Astrocyte of the cerebellum (primary cell): ENCODE measurements at regions not wholly inside any gene's neighbourhood (a gene's known extent, or its start where the extent isn't known, plus 50 kb on each side); places are given as distances from the start of the nearest gene placed in this dataset.

Source experiments
- DNase-seq: peaks from one replicate; pipeline ENCODE4 v3.0.0-alpha.2; 2011; ENCODE audit warnings: low read depth
- H3K4me3 ChIP-seq: 2 replicates; pipeline ENCODE4 v1.5.1; 2011; ENCODE audit warnings: mild to moderate bottlenecking, low read depth, low read length, moderate library complexity
- in situ Hi-C: cut with HindIII; loops from 2 replicates; pipeline ENCODE4 v1.10.0; 2017; ENCODE audit warnings: low sequenced_read_pairs
- TF ChIP-seq, protein P1 (sequence below): IDR thresholded peaks from 2 replicates; pipeline ENCODE4 v1.5.1; 2012; ENCODE audit warnings: low read length, low read depth, moderate library complexity, mild to moderate bottlenecking; ENCODE audit errors: missing control alignments

DNA sequence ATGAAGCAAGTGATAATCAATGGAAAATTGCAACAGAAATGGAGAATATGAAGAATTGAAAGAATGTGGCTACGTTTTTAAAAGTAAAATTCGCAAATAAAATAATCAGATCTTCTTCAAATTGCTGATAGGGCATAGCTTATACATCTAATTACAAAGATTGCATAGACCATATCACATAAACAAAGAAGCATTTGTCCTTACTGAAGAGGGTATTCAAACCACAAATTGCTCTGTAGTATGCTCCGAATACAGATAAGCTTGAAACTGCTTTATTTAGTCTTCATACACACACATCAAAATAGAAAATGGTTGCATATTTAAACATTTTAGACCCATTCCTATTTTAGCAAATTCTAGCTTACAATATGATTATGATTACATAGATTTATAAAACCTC lies 206.7 kb upstream of the SLIT2 start:
- in situ Hi-C loops, result no loop called here
- H3K4me3 ChIP-seq, result no peak overlapping the region
- no peak for DNase-seq

DNA sequence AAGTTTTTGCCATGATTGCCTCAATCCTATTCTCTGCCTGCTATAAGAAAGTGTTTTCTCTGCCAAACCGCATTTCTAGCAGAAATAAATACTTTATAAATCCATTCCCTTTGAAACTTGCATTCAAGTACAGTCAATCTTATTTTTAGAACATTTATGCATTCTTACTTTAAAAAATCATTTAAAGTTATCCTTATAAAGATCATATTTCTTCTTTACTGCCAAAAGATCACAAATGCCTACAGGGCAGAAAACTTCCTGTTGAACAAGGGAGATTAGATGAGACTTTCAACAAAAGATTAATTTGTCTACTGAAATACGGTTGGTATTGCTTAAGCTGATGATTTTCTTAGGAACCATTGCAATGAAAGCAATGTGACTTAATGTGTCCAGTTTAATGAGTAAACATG lies 207.2 kb upstream of the SLIT2 start:
- no peak for DNase-seq
- H3K4me3 ChIP-seq, result no peak overlapping the region
- in situ Hi-C loops, result no loop called here
- TF ChIP-seq, protein P1, sequence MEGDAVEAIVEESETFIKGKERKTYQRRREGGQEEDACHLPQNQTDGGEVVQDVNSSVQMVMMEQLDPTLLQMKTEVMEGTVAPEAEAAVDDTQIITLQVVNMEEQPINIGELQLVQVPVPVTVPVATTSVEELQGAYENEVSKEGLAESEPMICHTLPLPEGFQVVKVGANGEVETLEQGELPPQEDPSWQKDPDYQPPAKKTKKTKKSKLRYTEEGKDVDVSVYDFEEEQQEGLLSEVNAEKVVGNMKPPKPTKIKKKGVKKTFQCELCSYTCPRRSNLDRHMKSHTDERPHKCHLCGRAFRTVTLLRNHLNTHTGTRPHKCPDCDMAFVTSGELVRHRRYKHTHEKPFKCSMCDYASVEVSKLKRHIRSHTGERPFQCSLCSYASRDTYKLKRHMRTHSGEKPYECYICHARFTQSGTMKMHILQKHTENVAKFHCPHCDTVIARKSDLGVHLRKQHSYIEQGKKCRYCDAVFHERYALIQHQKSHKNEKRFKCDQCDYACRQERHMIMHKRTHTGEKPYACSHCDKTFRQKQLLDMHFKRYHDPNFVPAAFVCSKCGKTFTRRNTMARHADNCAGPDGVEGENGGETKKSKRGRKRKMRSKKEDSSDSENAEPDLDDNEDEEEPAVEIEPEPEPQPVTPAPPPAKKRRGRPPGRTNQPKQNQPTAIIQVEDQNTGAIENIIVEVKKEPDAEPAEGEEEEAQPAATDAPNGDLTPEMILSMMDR, result no peak

More for the DNA sequence above, 206.7 kb upstream of the SLIT2 start:
- TF ChIP-seq, protein P1, result no peak

DNA sequence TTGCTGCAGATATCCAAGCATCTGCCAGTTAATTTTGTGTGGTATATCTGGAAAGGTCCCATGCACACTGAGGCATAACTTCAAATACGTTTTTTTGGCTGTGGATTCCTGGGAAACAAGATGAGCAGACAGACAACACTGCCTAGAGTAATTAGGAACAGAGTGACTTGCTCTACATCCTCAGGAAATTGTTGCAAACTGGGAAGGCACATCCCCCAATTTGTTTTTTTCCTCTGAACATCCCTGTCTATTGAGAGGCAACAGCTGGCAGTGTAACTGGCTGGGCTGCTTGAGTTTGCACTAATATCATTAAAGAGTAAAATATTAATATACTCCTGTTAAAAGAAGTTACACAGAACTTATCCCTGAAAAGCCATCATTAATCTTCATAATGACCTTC lies 207.7 kb upstream of the SLIT2 start:
- no peak for DNase-seq
- in situ Hi-C loops, result no loop called here
- no peak overlapping the region for H3K4me3 ChIP-seq
- TF ChIP-seq, protein P1, result no peak

DNA sequence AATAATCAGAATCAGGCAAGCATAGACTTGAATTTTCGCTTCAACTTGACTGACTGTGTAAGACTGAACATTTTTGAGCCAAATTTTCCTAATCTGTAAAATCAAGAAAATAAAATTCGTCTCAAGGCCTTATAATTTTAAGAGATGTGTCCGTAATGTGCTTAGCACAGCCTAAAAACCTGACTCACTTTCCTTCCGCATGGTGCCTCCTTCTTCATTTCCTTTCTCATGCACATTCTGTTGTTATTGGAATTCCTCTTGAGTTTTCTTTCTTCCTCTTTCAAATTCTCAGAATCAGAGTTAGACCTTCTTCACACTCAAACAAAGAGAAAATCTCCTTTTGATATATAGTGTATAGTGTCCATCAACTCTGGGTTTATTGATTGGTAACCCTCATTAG lies 208.9 kb upstream of the SLIT2 start:
- DNase-seq, result no peak
- no peak overlapping the region for H3K4me3 ChIP-seq
- in situ Hi-C loops, result no loop called here
- TF ChIP-seq, protein P1, result no peak

DNA sequence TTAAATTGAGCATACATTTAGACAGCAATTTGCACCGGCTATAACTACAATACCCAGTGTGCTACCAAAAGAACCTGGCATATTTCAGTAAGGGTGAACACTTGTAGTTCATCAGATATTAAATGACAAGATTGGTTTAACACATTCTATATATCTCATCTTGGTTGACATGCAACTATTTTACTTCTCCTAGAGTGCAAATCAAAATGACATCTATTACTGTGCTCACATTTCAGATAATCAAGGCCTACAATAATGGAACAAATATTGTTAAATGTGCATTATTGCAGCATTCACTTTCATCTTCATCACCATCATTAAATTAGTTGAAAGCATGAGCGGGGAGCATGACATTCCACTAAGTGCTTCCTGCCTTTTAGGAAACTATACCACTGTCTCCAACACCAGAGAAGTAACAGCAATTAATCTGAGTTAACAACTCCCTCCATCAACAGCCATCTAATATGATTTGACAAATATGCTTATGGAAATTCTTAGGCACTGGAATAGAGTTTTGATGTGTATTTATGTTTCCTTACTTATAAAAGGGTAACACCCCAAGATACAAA lies 209.8 kb upstream of the SLIT2 start:
- DNase-seq, result no peak
- in situ Hi-C loops, result no loop called here
- TF ChIP-seq, protein P1, result no peak
- H3K4me3 ChIP-seq, result no peak overlapping the region

DNA sequence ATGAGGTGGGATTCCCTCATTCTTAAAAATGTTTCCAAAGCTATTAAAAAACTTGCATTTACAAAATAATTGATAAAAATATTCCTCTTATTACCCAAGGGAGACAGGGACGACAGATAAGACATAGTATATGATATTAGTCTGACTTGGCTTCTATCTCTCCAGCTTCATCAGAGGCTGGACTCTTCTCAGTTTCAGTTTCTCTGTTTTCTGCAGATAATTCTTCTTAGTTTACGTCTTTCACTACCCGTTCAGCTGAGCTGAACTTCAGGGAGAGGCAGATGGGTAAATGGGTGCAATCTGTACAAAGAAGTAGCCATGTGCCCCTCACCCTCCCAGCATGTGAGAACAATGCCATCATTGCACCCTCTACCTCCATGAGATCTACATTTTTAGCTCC lies 214.0 kb upstream of the SLIT2 start:
- TF ChIP-seq, protein P1, result no peak
- no peak for DNase-seq
- in situ Hi-C loops, result no loop called here
- no peak overlapping the region for H3K4me3 ChIP-seq
